Hindlimb muscle (tissue), 1 donor: ENCODE measurements at regions not wholly inside any gene's neighbourhood (a gene's known extent, or its start where the extent isn't known, plus 50 kb on each side); places are given as distances from the start of the nearest gene placed in this dataset.

Experiments
- DNase-seq: peaks from one replicate; pipeline ENCODE4 v3.0.0-alpha.2; 2013

GRCh38 chr17:70879401-70879800 lies 710.1 kb downstream of the KCNJ2 start:
- no peak for DNase-seq

GRCh38 chr17:70881093-70881492 lies 711.8 kb downstream of the KCNJ2 start:
- no peak for DNase-seq

GRCh38 chr17:70882504-70882903 lies 713.2 kb downstream of the KCNJ2 start:
- DNase-seq, result no peak

GRCh38 chr17:70886648-70887047 lies 717.3 kb downstream of the KCNJ2 start:
- no peak for DNase-seq

GRCh38 chr17:70888324-70888723 lies 719.0 kb downstream of the KCNJ2 start:
- no peak for DNase-seq

GRCh38 chr17:70891306-70891705 lies 722.0 kb downstream of the KCNJ2 start:
- DNase-seq, result no peak

- DNase-seq, result no peak
Observed at GRCh38 chr17:70892527-70892926, 723.2 kb downstream of the KCNJ2 start.

- no peak for DNase-seq
Observed at GRCh38 chr17:70896843-70897242, 727.5 kb downstream of the KCNJ2 start.

- no peak for DNase-seq
Observed at GRCh38 chr17:70897446-70897845, 728.1 kb downstream of the KCNJ2 start.

GRCh38 chr17:70901870-70902269 lies 732.5 kb downstream of the KCNJ2 start:
- no peak for DNase-seq

- DNase-seq, result no peak
Observed at GRCh38 chr17:70905796-70906195, 736.5 kb downstream of the KCNJ2 start.

GRCh38 chr17:70906808-70907207 lies 737.5 kb downstream of the KCNJ2 start:
- no peak for DNase-seq

- DNase-seq, result peak; percentile 29
Observed at GRCh38 chr17:70912716-70913485, 743.6 kb downstream of the KCNJ2 start.

GRCh38 chr17:70916469-70916868 lies 747.1 kb downstream of the KCNJ2 start:
- DNase-seq, result no peak

- no peak for DNase-seq
Observed at GRCh38 chr17:70919241-70919640, 749.9 kb downstream of the KCNJ2 start.

GRCh38 chr17:70920416-70920815 lies 751.1 kb downstream of the KCNJ2 start:
- DNase-seq, result no peak

- DNase-seq, result no peak
Observed at GRCh38 chr17:70922268-70922667, 752.9 kb downstream of the KCNJ2 start.

GRCh38 chr17:70924776-70925175 lies 755.4 kb downstream of the KCNJ2 start:
- no peak for DNase-seq

- DNase-seq, result no peak
Observed at GRCh38 chr17:70929226-70929625, 759.9 kb downstream of the KCNJ2 start.

GRCh38 chr17:70934231-70934630 lies 764.9 kb downstream of the KCNJ2 start:
- no peak for DNase-seq

GRCh38 chr17:70934835-70935234 lies 765.5 kb downstream of the KCNJ2 start:
- DNase-seq, result no peak

- no peak for DNase-seq
Observed at GRCh38 chr17:70936724-70937123, 767.4 kb downstream of the KCNJ2 start.

GRCh38 chr17:70938336-70938735 lies 769.0 kb downstream of the KCNJ2 start:
- DNase-seq, result peak; percentile 16

GRCh38 chr17:70945386-70945785 lies 776.1 kb downstream of the KCNJ2 start:
- DNase-seq, result no peak

- no peak for DNase-seq
Observed at GRCh38 chr17:70947215-70947614, 777.9 kb downstream of the KCNJ2 start.
